Prostate gland (tissue), 2 donors: ENCODE measurements at regions not wholly inside any gene's neighbourhood (a gene's known extent, or its start where the extent isn't known, plus 50 kb on each side); places are given as distances from the start of the nearest gene placed in this dataset.

Experiments used
- POLR2A ChIP-seq: fragments of 450-650 bp; IDR thresholded peaks from one replicate; pipeline ENCODE4 v1.6.1; 2016; ENCODE audit warnings: antibody characterized with exemption, mild to moderate bottlenecking
- POLR2AphosphoS5 ChIP-seq: sonication (generic); formaldehyde crosslinking; IDR thresholded peaks from one replicate; pipeline ENCODE4 v1.6.1; 2017; ENCODE audit warnings: antibody characterized with exemption
- TF ChIP-seq, protein P1 (sequence below), 4 experiments: fragments of 200-600 bp in 2 of 4; fragments of 450-650 bp in 2 of 4; sonication (generic) in 2 of 4; IDR thresholded peaks; 1 replicate in 3 of 4; 2 replicates in 1 of 4; pipeline ENCODE4 v1.5.1; 2016 to 2019; ENCODE audit warnings: antibody characterized with exemption in 4 of 4, mild to moderate bottlenecking in 2 of 4, moderate library complexity in 2 of 4

GRCh38 chr21:31394309-31394708 lies 50.2 kb upstream of the TIAM1 start:
- TF ChIP-seq, protein P1, sequence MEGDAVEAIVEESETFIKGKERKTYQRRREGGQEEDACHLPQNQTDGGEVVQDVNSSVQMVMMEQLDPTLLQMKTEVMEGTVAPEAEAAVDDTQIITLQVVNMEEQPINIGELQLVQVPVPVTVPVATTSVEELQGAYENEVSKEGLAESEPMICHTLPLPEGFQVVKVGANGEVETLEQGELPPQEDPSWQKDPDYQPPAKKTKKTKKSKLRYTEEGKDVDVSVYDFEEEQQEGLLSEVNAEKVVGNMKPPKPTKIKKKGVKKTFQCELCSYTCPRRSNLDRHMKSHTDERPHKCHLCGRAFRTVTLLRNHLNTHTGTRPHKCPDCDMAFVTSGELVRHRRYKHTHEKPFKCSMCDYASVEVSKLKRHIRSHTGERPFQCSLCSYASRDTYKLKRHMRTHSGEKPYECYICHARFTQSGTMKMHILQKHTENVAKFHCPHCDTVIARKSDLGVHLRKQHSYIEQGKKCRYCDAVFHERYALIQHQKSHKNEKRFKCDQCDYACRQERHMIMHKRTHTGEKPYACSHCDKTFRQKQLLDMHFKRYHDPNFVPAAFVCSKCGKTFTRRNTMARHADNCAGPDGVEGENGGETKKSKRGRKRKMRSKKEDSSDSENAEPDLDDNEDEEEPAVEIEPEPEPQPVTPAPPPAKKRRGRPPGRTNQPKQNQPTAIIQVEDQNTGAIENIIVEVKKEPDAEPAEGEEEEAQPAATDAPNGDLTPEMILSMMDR (IDR thresholded peaks at IDR 0.05) = no peak
- TF ChIP-seq POLR2AphosphoS5 (no peak), POLR2A (no peak)
